ENCODE measurements at regions not wholly inside any gene's neighbourhood (a gene's known extent, or its start where the extent isn't known, plus 50 kb on each side); places are given as distances from the start of the nearest gene placed in this dataset.

- peak; percentile 73 for TF ChIP-seq RERE (CRISPR knock-in tag; IDR thresholded peaks at IDR 0.05; ENCODE audit: low read depth)
- peak; percentile 87; the same call in 1 of the 2 replicates for TF ChIP-seq NFKBIZ (CRISPR knock-in tag; IDR thresholded peaks at IDR 0.05)
- peak; percentile 80 for TF ChIP-seq STAT6 (CRISPR knock-in tag; IDR thresholded peaks at IDR 0.05; ENCODE audit: borderline replicate concordance)
- TF ChIP-seq SOX5 (CRISPR knock-in tag; IDR thresholded peaks at IDR 0.05; ENCODE audit: borderline replicate concordance) = peak; percentile 93
- 0 out of 2 replicates have a peak, but pooled peaks have one; percentile 25 for TF ChIP-seq ZBTB44 (CRISPR knock-in tag; IDR thresholded peaks at IDR 0.05)
- TF ChIP-seq TEAD3 (CRISPR knock-in tag; optimal IDR thresholded peaks at IDR 0.05; ENCODE audit: borderline replicate concordance) = peak; percentile 94
- TF ChIP-seq U2AF1 (optimal IDR thresholded peaks at IDR 0.05; ENCODE audit: low read depth, low read length) = no peak
- peak; percentile 79; the same call in 1 of the 2 replicates for TF ChIP-seq HES4 (CRISPR knock-in tag; IDR thresholded peaks at IDR 0.05; ENCODE audit: borderline replicate concordance)
- no peak for TF ChIP-seq FOXM1 (CRISPR knock-in tag; IDR thresholded peaks at IDR 0.05)
- TF ChIP-seq MAX (IDR thresholded peaks at IDR 0.05) = peak; percentile 96
- peak; percentile 86 for TF ChIP-seq KDM5B (CRISPR knock-in tag; IDR thresholded peaks at IDR 0.05; ENCODE audit: borderline replicate concordance)
- peak; percentile 73 for TF ChIP-seq ZNF883 (CRISPR knock-in tag; IDR thresholded peaks at IDR 0.05; ENCODE audit: not compliant biosample characterization)
- peak; percentile 96 for TF ChIP-seq HDAC1 (CRISPR knock-in tag; IDR thresholded peaks at IDR 0.05)
- TF ChIP-seq CCDC6 (CRISPR knock-in tag; IDR thresholded peaks at IDR 0.05) = peak; percentile 81; the same call in 1 of the 2 replicates
- no peak for TF ChIP-seq ZNF180 (CRISPR knock-in tag; IDR thresholded peaks at IDR 0.05; ENCODE audit: borderline replicate concordance, low read depth)
- TF ChIP-seq NKX3-1 (CRISPR knock-in tag; IDR thresholded peaks at IDR 0.05) = no peak
- TF ChIP-seq ZSCAN9 (CRISPR knock-in tag; IDR thresholded peaks at IDR 0.05; ENCODE audit: borderline replicate concordance) = peak; percentile 94
- TF ChIP-seq ZSCAN30 (CRISPR knock-in tag; IDR thresholded peaks at IDR 0.05) = 0 out of 2 replicates have a peak, but pooled peaks have one; percentile 27
- no peak for TF ChIP-seq RARG (CRISPR knock-in tag; IDR thresholded peaks at IDR 0.05; ENCODE audit: low read depth)
These were observed 55.9 kb upstream of the ATL2 start (continued) for GRCh38 chr2:38432820-38433606.
